ENCODE measurements at regions not wholly inside any gene's neighbourhood (a gene's known extent, or its start where the extent isn't known, plus 50 kb on each side); places are given as distances from the start of the nearest gene placed in this dataset.
"Not testable (repeated sequence)": the region's sequence is repeated elsewhere in the genome, so short reads cannot be mapped to it uniquely, and the experiment has no call there.

- DNase-seq (ENCODE audit: low spot score): no peak
These were observed 420.6 kb upstream of the TYRP1 start for GRCh38 chr9:12272471-12273120.

- DNase-seq (ENCODE audit: low spot score): no peak
These were observed 418.6 kb upstream of the TYRP1 start for GRCh38 chr9:12274577-12274976.

GRCh38 chr9:12276505-12276904 is 416.7 kb upstream of the TYRP1 start:
- DNase-seq (ENCODE audit: low spot score): no peak

- DNase-seq (ENCODE audit: low spot score): no peak
These were observed 403.5 kb upstream of the TYRP1 start for GRCh38 chr9:12289711-12290110.

GRCh38 chr9:12290166-12290869 is 402.9 kb upstream of the TYRP1 start:
- no peak for DNase-seq (ENCODE audit: low spot score)

GRCh38 chr9:12305211-12305610 is 388.0 kb upstream of the TYRP1 start:
- DNase-seq (ENCODE audit: low spot score): no peak

GRCh38 chr9:12314589-12314988 is 378.6 kb upstream of the TYRP1 start:
- DNase-seq (ENCODE audit: low spot score): no peak

GRCh38 chr9:12318732-12319685 is 374.2 kb upstream of the TYRP1 start:
- DNase-seq (ENCODE audit: low spot score): no peak

GRCh38 chr9:12329623-12329985 is 363.6 kb upstream of the TYRP1 start:
- no peak for DNase-seq (ENCODE audit: low spot score)

- DNase-seq (ENCODE audit: low spot score): not testable (repeated sequence)
These were observed 359.2 kb upstream of the TYRP1 start for GRCh38 chr9:12333966-12334365.

GRCh38 chr9:12350775-12351174 is 342.4 kb upstream of the TYRP1 start:
- DNase-seq (ENCODE audit: low spot score): no peak

- DNase-seq (ENCODE audit: low spot score): no peak
These were observed 341.7 kb upstream of the TYRP1 start for GRCh38 chr9:12351293-12352044.

- no peak for DNase-seq (ENCODE audit: low spot score)
These were observed 341.2 kb upstream of the TYRP1 start for GRCh38 chr9:12352045-12352315.

GRCh38 chr9:12363439-12363838 is 329.7 kb upstream of the TYRP1 start:
- no peak for DNase-seq (ENCODE audit: low spot score)

- no peak for DNase-seq (ENCODE audit: low spot score)
These were observed 324.6 kb upstream of the TYRP1 start for GRCh38 chr9:12368569-12368968.

- DNase-seq (ENCODE audit: low spot score): no peak
These were observed 301.2 kb upstream of the TYRP1 start for GRCh38 chr9:12391839-12392509.

- no peak for DNase-seq (ENCODE audit: low spot score)
These were observed 299.1 kb upstream of the TYRP1 start for GRCh38 chr9:12394105-12394504.

GRCh38 chr9:12403721-12404120 is 289.5 kb upstream of the TYRP1 start:
- no peak for DNase-seq (ENCODE audit: low spot score)

GRCh38 chr9:12413986-12414385 is 279.2 kb upstream of the TYRP1 start:
- DNase-seq (ENCODE audit: low spot score): no peak

GRCh38 chr9:12414514-12414913 is 278.7 kb upstream of the TYRP1 start:
- no peak for DNase-seq (ENCODE audit: low spot score)

- DNase-seq (ENCODE audit: low spot score): no peak
These were observed 277.8 kb upstream of the TYRP1 start for GRCh38 chr9:12415361-12415760.

- no peak for DNase-seq (ENCODE audit: low spot score)
These were observed 276.5 kb upstream of the TYRP1 start for GRCh38 chr9:12416716-12417115.

Data from SW480 (cell line).